ENCODE measurements at regions not wholly inside any gene's neighbourhood (a gene's known extent, or its start where the extent isn't known, plus 50 kb on each side); places are given as distances from the start of the nearest gene placed in this dataset.

GRCh38 chr1:60151311-60151710, 77.7 kb upstream of the C1orf87 start:
- no peak overlapping the region for H3K27ac ChIP-seq
- DNase-seq: no peak
- no peaks in the 10 kb centered on the region for H3K27me3 ChIP-seq
- TF ChIP-seq CTCF (IDR thresholded peaks at IDR 0.05): no peak
- no peak for TF ChIP-seq POLR2A (IDR thresholded peaks at IDR 0.05)
- H3K36me3 ChIP-seq: no peaks in the 10 kb centered on the region
- WGBS, 2 donors: 81 to 92% methylated on average over 3 of the region's 3 CpGs
- intact Hi-C loops (cut with DNase I): no loop called here
- no peaks in the 10 kb centered on the region for H3K9me3 ChIP-seq
- H3K4me3 ChIP-seq (replicated peaks in 1 of 3): no peak overlapping the region
- no peaks in the 10 kb centered on the region for H3K4me1 ChIP-seq

GRCh38 chr1:60149251-60149650, 75.7 kb upstream of the C1orf87 start:
- peak; percentile 5 to 35 for DNase-seq
- Histone ChIP-seq H3K27ac (no peak overlapping the region), H3K4me3 (replicated peaks in 1 of 3) (no peak overlapping the region), H3K4me1 (no peaks in the 10 kb centered on the region), H3K27me3 (no peaks in the 10 kb centered on the region), H3K9me3 (no peaks in the 10 kb centered on the region), H3K36me3 (no peaks in the 10 kb centered on the region)
- intact Hi-C loops (cut with DNase I): no loop called here
- 36 to 54% methylated on average over 2 of the region's 2 CpGs for WGBS, 2 donors
- TF ChIP-seq POLR2A (IDR thresholded peaks at IDR 0.05) (no peak), CTCF (IDR thresholded peaks at IDR 0.05) (no peak)

GRCh38 chr1:60146884-60147283, 73.3 kb upstream of the C1orf87 start:
- Histone ChIP-seq H3K27me3 (no peaks in the 10 kb centered on the region), H3K27ac (no peak overlapping the region), H3K4me3 (replicated peaks in 1 of 3) (no peak overlapping the region), H3K9me3 (no peaks in the 10 kb centered on the region), H3K36me3 (no peaks in the 10 kb centered on the region), H3K4me1 (no peaks in the 10 kb centered on the region)
- TF ChIP-seq CTCF (IDR thresholded peaks at IDR 0.05) (no peak), POLR2A (IDR thresholded peaks at IDR 0.05) (no peak)
- 76 to 84% methylated on average over 1 of the region's 1 CpG for whole genome bisulfite sequencing, 2 donors
- intact Hi-C loops (cut with DNase I): no loop called here
- no peak for DNase-seq

- DNase-seq: no peak
- Histone ChIP-seq H3K9me3 (no peaks in the 10 kb centered on the region), H3K4me3 (replicated peaks in 1 of 3) (no peak overlapping the region), H3K27ac (no peak overlapping the region), H3K4me1 (no peaks in the 10 kb centered on the region), H3K27me3 (no peaks in the 10 kb centered on the region), H3K36me3 (no peaks in the 10 kb centered on the region)
- intact Hi-C loops (cut with DNase I): no loop called here
- TF ChIP-seq POLR2A (IDR thresholded peaks at IDR 0.05) (no peak), CTCF (IDR thresholded peaks at IDR 0.05) (no peak)
- 83 to 93% methylated on average over 1 of the region's 1 CpG for WGBS, 2 donors
Measured at GRCh38 chr1:60145771-60146170, 72.2 kb upstream of the C1orf87 start.

GRCh38 chr1:60141743-60142142, 68.2 kb upstream of the C1orf87 start:
- no peak overlapping the region for H3K4me3 ChIP-seq (replicated peaks in 1 of 3)
- H3K9me3 ChIP-seq: no peaks in the 10 kb centered on the region
- intact Hi-C loops (cut with DNase I): no loop called here
- H3K27me3 ChIP-seq: no peaks in the 10 kb centered on the region
- no peak for DNase-seq
- no peaks in the 10 kb centered on the region for H3K4me1 ChIP-seq
- H3K36me3 ChIP-seq: no peaks in the 10 kb centered on the region
- 89 to 93% methylated on average over 1 of the region's 1 CpG for WGBS, 2 donors
- H3K27ac ChIP-seq: no peak overlapping the region
- TF ChIP-seq CTCF (IDR thresholded peaks at IDR 0.05) (no peak), POLR2A (IDR thresholded peaks at IDR 0.05) (no peak)

All from thyroid gland (tissue), 4 donors.